ENCODE measurements at regions not wholly inside any gene's neighbourhood (a gene's known extent, or its start where the extent isn't known, plus 50 kb on each side); places are given as distances from the start of the nearest gene placed in this dataset.

DNA sequence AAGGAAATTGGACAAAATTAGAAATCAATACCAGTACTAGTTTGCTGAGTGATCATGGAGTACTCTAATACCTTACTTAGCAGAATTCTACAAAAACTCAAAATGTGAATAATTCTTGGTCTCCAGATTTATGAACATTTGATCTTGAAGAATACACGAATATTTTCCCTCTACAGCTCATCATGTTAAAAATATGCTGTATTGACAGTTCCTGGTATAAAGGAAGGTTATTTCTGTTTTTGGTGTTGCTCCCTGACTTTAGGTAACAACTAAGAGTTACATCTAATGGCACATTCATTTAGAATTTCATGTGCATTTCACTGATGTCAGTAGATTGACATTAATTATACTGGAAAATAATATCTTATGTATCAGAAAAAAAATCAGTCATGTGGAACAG, 479.2 kb upstream of the PKDCC start:
- no peak for TF ChIP-seq HOXB13 (CRISPR knock-in tag; IDR thresholded peaks at IDR 0.05; ENCODE audit: low read depth)
- no peak for TF ChIP-seq SMC3 (IDR thresholded peaks at IDR 0.05)
- no peak for TF ChIP-seq POLR2A (IDR thresholded peaks at IDR 0.05; ENCODE audit: low read length)

Measured in A549 (cell line).